HK-2 (cell line): ENCODE measurements at regions not wholly inside any gene's neighbourhood (a gene's known extent, or its start where the extent isn't known, plus 50 kb on each side); places are given as distances from the start of the nearest gene placed in this dataset.

Experiments used
- DNase-seq: peaks from one replicate; pipeline ENCODE4 v3.0.0-alpha.2; 2018; ENCODE audit not compliant: unreplicated experiment

DNA sequence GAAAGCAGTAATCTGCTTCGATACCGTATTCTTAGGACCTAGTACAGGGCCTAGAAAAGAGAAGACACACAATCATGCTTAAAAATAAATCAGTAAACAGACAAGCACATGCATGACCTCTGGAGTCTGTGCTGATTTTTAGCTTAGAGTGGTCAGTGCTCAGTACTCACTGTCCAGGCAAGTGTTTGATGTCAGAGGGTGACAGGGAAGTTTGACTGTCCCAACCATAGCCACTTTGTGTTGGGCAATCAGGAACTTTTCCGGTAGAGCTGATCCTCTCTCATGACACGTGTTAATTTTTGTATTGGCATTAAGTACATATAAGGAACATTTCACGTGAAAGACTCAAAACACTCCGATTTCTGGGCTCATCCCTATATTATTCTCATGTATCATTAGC lies 464.7 kb upstream of the KLF4 start:
- no peak for DNase-seq

GRCh38 chr9:107953556-107954125 lies 464.1 kb upstream of the KLF4 start:
- no peak for DNase-seq

- DNase-seq = no peak
These were observed 463.2 kb upstream of the KLF4 start for GRCh38 chr9:107952773-107953172.

DNA sequence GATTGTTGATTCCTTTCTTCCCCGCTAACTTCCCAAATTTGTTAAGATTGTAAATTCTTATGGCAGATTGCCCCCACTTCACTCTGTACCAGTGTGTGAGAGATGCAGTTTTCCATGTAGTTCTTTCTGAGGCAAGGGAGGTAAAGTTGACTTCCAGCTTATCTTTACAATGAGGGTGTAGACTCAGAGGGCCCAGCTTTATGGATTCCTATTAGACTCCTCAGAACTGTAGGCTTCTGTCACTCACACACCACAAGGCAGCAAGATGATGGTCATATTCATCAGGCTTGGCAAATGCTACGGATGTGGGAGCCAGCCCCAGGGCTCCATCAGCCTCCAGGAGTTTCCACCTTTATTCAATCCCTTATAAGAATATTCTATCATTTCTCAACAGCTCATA lies 461.9 kb upstream of the KLF4 start:
- no peak for DNase-seq

GRCh38 chr9:107949061-107949460 lies 459.5 kb upstream of the KLF4 start:
- no peak for DNase-seq

- no peak for DNase-seq
These were observed 459.0 kb upstream of the KLF4 start for GRCh38 chr9:107948601-107949000.

DNA sequence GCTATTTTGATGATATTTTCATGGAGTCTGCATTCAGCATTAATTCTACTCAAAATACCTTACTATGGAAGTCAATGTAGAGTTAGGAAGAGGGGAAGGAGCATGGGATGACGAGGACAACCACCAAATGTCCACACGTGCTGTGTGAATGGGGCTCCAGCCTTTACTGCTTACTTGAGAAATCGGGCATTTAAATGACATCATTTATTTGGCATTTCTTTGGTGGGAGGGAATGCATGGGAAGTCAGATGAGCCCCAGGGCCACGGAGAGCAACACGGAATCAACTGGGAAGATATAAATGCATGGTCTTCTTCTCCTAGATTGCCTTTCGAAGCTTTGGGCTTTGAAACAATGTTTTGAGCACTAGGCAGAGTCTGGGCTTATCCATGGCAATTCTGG lies 458.5 kb upstream of the KLF4 start:
- DNase-seq = no peak

DNA sequence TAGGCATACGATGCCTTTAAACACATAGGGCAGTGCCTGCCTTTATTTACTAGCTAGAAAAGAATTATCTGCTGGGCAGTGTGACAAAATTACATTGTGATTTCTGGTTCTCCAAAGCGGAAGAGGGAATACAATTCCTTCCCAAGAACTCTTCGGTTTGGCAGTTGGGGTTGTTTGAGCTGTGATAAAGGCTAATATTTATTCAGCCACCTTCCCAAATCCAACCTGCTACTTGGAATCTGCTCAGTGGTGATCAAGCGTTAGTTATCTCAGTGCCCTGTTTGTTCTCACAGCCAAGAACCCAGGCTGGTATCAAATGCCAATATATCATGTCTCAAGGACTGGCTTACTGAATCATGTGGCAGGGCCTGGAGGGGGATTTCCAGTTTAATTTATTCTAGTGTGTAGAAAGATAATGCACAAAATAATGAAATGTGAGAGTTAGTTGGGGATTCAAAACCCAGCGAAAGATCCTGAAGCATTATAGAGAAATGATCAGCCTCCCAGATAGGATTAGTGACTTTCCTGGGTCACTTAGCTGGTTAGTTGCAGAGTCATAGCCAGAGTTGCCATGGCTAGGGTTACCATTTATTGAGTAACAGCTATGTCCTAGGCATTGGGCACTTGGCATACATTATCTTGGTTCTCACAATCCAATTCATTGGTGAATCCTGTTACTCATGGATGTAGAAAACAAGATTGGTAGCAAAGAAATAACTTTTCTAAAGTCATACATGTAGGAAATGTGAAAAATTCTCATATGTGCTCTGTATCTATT lies 457.0 kb upstream of the KLF4 start:
- no peak for DNase-seq

DNA sequence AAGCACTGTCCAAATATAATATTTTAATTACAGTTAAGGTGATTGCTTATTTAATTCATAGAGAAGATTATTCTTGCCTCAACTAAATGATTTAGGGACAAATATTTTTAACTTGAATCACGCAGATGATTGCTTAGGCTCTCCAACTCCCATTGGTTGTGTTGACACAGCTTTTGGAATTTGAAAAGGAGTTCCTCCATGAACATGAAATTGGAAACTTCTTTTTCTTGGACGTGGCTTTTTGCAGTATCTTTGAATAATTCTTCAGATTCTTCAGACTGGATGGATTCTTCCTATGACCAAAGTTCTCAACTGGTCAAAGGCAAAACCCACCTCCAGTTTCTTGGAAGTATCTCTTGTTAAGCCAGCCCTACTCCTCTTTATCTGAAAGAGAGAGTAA lies 456.4 kb upstream of the KLF4 start:
- DNase-seq = no peak

- DNase-seq = no peak
These were observed 455.9 kb upstream of the KLF4 start for GRCh38 chr9:107945493-107945892.

DNA sequence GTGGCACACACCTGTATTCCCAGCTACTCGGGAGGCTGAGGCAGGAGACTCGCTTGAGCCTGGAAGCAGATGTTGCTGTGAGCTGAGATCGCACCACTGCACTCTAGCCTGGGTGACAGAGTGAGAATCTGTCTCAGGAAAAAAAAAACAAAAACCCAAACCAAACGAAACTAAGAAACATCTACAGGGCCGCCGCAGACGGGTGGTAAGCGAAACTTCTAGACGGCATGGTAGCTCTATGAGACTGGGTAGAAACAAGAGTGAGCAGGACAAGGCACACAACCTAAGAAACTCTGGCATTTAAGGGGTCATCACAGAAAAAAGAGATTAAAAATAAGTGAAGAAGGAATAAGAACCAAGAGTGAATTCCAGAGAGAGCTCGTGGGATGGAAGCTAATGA lies 454.8 kb upstream of the KLF4 start:
- no peak for DNase-seq

DNA sequence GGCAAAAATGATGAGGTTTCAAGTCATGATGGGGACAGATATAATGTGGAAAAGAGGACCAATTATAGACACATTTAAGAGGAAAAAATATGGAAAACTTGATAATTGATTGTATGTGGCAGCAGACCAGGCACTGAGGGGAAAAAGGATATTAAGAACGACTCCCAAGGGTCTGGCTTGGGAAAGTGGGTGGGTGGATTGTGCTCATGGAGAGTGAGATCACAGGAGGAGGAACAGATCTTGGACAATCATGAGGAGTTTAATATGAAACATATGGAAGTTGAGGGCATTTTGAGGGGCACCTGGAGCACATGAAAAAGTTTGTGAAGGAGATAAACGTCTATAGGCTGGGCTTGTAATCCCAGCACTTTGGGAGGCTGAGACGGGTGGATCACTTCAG lies 454.3 kb upstream of the KLF4 start:
- no peak for DNase-seq

GRCh38 chr9:107942856-107943255 lies 453.3 kb upstream of the KLF4 start:
- DNase-seq = no peak

- DNase-seq = no peak
These were observed 452.7 kb upstream of the KLF4 start for GRCh38 chr9:107942291-107942690.

DNA sequence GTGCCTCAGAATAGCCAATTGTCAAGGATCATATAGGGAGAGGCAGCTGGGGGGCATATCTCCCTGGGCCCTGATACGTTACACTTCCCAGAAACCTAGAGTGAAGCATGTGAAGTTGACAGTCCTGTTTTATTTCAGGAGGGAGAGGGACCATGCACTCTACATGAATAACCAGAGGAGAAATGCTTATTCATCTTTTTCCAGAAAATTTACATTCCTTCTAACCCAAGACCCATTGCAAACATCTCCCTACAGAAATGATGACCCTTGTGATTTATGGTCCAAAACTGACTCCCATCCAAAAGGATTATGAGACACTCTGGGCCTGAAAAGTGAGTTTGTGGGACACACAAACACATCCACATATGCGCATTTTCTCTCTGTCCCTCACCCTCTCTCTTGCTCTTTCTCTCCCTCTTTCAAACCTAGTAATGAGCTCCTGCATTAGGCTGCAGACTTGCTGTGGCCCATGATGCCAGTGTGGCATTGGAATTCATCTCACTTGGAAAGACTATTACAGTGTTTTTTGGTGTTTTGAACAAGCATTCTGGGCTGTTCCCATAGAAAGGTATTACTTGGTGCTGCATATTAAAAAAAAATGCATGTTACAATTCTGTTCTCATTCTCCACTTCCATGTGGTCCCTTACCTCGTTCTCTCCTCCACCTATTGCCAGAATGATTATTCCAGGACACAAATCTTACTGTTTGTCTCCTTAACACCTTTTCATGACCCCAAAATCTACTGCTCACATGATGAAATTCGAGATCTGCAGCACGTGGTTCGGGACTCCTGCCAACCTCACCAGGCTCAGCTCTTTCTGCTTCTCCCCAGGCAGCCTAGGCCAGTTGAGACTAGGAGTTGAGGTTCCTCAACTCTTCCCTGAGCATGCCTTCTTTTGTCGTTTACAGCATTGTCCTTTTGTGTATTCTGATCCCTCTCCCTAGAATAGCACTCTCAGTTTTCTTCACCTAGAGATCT lies 451.3 kb upstream of the KLF4 start:
- no peak for DNase-seq

GRCh38 chr9:107938801-107939386 lies 449.3 kb upstream of the KLF4 start:
- DNase-seq = no peak

DNA sequence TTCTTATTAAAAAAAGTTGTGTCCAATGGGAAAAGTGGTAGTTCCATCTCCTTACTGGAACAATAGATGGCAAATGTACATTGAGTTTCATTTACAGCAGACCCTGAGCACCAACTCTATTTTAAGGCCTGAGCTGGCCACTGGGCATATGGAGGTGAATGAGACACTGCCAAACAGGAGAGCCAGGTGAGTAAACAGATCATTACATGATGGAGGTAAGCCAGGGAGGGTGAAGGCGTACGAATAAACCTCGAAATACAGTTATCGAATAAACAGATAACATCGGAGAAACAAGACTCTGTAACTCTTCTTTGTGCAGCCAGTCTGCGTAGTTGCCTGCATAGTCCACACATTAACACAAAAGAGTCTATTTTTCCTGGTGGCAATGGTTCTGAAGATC lies 446.4 kb upstream of the KLF4 start:
- DNase-seq = no peak

- DNase-seq = no peak
These were observed 443.9 kb upstream of the KLF4 start for GRCh38 chr9:107933516-107933915.

GRCh38 chr9:107933097-107933496 lies 443.5 kb upstream of the KLF4 start:
- DNase-seq = no peak

DNA sequence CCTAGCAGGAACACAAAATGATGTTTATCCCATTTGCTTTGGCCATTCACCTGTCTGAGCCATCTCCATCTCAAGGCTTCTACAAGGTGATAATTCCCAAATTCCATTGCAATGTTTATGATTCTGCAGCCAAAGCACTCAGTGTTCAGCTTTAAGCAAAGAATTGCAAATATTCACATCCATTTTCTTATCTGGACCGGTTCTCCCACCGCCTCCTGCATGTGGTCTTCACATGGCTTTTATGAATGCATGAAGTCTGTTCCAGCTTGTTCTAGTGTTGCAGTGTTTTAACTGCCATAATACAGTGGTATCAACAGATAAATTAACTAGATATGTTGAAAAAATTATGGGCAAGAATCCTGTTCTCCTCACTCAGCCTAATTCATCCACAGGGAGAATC lies 443.0 kb upstream of the KLF4 start:
- no peak for DNase-seq

- no peak for DNase-seq
These were observed 442.5 kb upstream of the KLF4 start for GRCh38 chr9:107932046-107932445.

DNA sequence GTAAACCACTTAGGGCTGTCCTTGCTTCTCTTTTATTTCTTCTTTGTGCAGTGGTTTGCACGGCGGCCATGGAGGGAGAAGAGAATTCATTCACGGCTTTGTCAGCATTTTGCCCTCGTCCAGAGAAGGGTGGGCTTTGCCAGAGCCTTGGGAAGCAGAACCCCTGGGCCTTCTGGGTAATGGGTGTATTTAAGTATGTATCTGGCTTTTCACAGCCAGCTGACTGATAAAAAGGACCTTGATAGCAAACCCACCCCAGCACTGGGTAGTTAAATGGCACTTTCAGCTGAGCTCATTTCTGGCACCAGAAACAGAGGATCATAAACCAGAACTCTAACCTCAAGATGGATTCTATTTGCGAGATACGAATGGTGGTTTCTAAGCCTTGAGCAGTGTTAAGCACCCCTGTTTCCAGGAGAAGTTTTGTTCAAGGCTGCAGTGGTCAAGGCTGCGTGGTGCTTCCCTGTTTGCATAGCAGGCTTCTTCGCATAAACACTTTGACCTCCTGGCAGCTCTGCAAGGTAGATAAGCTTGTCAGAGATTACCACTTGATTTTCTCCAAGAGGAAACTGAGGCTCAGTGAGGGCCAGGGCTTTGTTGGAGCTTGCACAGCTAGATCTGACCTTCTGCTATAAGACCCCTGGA lies 441.6 kb upstream of the KLF4 start:
- no peak for DNase-seq
